ENCODE measurements at regions not wholly inside any gene's neighbourhood (a gene's known extent, or its start where the extent isn't known, plus 50 kb on each side); places are given as distances from the start of the nearest gene placed in this dataset.
A peak's percentile ranks its signal among the peaks of the same experiment; 100 is the strongest.
"Not testable (repeated sequence)": the region's sequence is repeated elsewhere in the genome, so short reads cannot be mapped to it uniquely, and the experiment has no call there.

DNA sequence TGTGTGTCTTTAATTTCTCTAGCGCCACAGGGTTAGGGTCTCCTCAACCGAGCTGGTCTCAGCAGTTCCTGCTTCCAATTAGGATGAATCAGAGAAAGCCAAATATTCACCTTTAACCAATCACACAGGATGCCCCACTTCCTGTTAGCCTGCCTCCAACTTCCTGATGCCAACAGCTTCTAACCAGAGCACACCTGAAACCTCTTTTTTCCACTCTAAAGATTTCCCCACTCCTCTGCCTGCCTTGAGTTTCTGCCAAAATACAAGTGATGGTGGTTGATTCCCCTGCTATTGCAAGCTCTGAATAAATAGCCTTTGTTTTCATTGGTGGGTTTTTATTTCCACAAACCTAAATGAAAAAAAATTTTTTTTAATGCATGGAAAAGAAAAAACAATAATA, 144.7 kb upstream of the UST start:
- DNase-seq (ENCODE audit: low read depth, low spot score): no peak
- in situ Hi-C loops (cut with HindIII; ENCODE audit: low pct_unique_long_range_greater_than_20kb, low sequenced_read_pairs): no loop called here

- peak; percentile 54 for DNase-seq (ENCODE audit: low read depth, low spot score)
Observed at GRCh38 chr6:148608199-148608951, 138.5 kb upstream of the UST start.

GRCh38 chr6:148611213-148611612, 135.6 kb upstream of the UST start:
- DNase-seq (ENCODE audit: low read depth, low spot score): no peak

More at GRCh38 chr6:148608199-148608951, 138.5 kb upstream of the UST start:
- in situ Hi-C loops (cut with HindIII; ENCODE audit: low pct_unique_long_range_greater_than_20kb, low sequenced_read_pairs): no loop called here

GRCh38 chr6:148612043-148612442, 134.8 kb upstream of the UST start:
- in situ Hi-C loops (cut with HindIII; ENCODE audit: low pct_unique_long_range_greater_than_20kb, low sequenced_read_pairs): no loop called here
- DNase-seq (ENCODE audit: low read depth, low spot score): no peak

More at GRCh38 chr6:148611213-148611612, 135.6 kb upstream of the UST start:
- in situ Hi-C loops (cut with HindIII; ENCODE audit: low pct_unique_long_range_greater_than_20kb, low sequenced_read_pairs): no loop called here

DNA sequence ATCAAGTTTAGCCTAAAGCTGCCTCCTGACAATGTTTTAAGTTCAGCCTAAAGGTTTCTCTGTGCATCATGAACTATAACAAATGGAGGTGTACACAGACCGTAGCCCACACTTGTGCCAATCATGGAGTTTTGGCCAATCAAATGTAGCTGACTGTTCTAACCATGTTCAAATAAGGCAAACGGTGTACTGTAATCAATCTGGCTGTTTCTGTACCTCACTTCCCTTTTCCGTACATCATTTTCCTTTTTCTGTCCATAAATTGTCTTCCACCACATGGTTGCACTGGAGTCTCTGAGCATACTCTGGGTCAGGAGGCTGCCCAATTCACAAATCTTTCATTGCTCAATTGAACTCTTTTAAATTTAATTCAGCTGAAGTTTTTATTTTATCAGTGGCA, 132.2 kb upstream of the UST start:
- DNase-seq (ENCODE audit: low read depth, low spot score): no peak
- in situ Hi-C loops (cut with HindIII; ENCODE audit: low pct_unique_long_range_greater_than_20kb, low sequenced_read_pairs): no loop called here

- in situ Hi-C loops (cut with HindIII; ENCODE audit: low pct_unique_long_range_greater_than_20kb, low sequenced_read_pairs): no loop called here
Observed at GRCh38 chr6:148616841-148617240, 130.0 kb upstream of the UST start.

DNA sequence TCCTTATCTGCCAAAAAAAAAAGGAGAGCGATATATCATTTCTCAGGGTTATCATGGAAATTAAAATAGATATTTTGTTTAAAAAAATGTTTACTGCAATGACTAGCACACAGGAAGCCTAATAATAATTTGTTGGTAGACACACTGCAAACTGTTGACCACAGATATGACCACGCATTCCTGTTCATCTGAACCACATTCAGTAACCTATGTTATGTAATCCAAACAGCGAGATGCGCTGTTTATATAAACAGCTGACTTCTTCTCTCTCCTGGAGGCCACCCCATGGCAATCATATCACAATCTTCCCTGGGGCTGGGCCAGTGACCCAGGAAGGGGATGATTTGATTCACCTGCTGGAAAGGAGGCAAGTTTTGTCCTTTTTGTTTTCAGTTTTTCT, 129.3 kb upstream of the UST start:
- no peak for DNase-seq (ENCODE audit: low read depth, low spot score)
- in situ Hi-C loops (cut with HindIII; ENCODE audit: low pct_unique_long_range_greater_than_20kb, low sequenced_read_pairs): no loop called here

More at GRCh38 chr6:148616841-148617240, 130.0 kb upstream of the UST start:
- DNase-seq (ENCODE audit: low read depth, low spot score): no peak

DNA sequence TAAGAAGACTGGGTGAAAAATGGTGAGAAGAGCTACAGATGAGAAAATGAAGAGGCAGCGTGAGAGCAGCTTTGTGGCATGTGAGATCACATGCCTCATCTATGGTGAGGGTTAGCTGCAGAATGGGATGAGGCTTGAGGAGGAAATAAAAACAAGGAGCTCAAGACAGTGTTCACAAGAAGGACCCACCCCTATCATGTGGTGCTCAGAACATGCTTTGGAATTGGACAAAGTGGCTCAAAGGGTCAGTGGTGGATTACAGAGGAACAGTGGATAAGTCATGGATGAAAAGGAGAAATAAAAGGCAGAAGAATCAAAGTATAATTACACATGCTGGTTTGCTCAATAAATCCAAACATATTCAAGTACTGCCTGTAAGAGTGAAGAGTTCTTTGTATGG, 126.9 kb upstream of the UST start:
- no peak for DNase-seq (ENCODE audit: low read depth, low spot score)
- in situ Hi-C loops (cut with HindIII; ENCODE audit: low pct_unique_long_range_greater_than_20kb, low sequenced_read_pairs): no loop called here

GRCh38 chr6:148620579-148621298, 126.1 kb upstream of the UST start:
- DNase-seq (ENCODE audit: low read depth, low spot score): no peak
- in situ Hi-C loops (cut with HindIII; ENCODE audit: low pct_unique_long_range_greater_than_20kb, low sequenced_read_pairs): no loop called here

GRCh38 chr6:148625609-148626008, 121.2 kb upstream of the UST start:
- no peak for DNase-seq (ENCODE audit: low read depth, low spot score)
- in situ Hi-C loops (cut with HindIII; ENCODE audit: low pct_unique_long_range_greater_than_20kb, low sequenced_read_pairs): no loop called here

- no peak for DNase-seq (ENCODE audit: low read depth, low spot score)
- in situ Hi-C loops (cut with HindIII; ENCODE audit: low pct_unique_long_range_greater_than_20kb, low sequenced_read_pairs): no loop called here
Observed at GRCh38 chr6:148628251-148628650, 118.6 kb upstream of the UST start.

DNA sequence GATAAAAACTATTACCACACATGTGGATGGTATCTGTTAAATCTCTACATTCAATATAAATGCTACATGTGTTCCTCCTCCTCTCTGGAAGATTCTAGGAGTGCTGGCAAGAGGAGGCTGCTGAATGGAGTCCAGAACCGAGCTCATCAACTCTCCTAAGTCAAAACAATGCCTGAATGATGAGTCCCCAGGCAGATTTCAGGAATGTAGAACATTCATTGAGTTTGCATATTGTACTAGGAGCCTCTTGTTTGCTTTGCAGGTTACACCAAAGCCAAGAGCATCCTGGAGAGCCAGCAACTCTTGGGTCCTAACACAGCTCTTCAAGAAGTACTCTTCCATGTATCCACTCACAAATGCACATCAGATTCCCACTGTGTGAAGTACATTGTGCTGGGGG, 117.6 kb upstream of the UST start:
- no peak for DNase-seq (ENCODE audit: low read depth, low spot score)
- in situ Hi-C loops (cut with HindIII; ENCODE audit: low pct_unique_long_range_greater_than_20kb, low sequenced_read_pairs): no loop called here

- in situ Hi-C loops (cut with HindIII; ENCODE audit: low pct_unique_long_range_greater_than_20kb, low sequenced_read_pairs): no loop called here
- no peak for DNase-seq (ENCODE audit: low read depth, low spot score)
Observed at GRCh38 chr6:148629592-148630465, 117.0 kb upstream of the UST start.

DNA sequence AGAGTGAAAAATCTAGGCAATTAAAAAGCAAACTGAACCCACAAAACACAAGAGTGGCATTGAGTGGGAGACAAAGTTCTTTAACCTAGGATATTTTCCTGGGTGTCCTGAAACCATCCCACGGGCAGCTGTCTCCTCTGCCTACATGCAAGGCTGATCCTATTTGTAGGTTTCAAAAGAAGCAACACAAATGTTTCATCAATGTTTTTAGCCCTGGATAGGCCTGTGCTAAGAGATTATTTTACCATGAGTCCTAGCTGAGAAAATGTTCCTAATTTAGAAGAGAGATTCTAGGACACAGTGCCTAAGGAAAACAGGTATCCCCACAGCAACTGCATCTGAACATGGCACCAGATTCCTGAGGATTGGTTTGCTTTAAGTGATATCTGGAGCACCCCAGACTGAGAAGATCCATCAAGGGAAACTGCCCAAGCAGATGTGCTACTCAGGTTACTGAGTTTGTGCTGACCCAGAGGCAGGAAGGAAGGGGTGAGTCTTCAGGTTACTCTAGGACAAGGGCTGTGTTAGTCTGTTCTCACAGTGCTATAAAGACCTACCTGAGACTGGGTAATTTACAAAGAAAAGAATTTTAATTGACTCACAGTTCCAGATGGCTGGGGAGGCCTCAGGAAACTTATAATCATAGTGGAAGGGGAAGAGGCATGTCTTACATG, 111.6 kb upstream of the UST start:
- DNase-seq (ENCODE audit: low read depth, low spot score): no peak
- in situ Hi-C loops (cut with HindIII; ENCODE audit: low pct_unique_long_range_greater_than_20kb, low sequenced_read_pairs): no loop called here

- DNase-seq (ENCODE audit: low read depth, low spot score); in situ Hi-C loops (cut with HindIII; ENCODE audit: low pct_unique_long_range_greater_than_20kb, low sequenced_read_pairs): not testable (repeated sequence)
Observed at GRCh38 chr6:148641836-148642235, 105.0 kb upstream of the UST start.

DNA sequence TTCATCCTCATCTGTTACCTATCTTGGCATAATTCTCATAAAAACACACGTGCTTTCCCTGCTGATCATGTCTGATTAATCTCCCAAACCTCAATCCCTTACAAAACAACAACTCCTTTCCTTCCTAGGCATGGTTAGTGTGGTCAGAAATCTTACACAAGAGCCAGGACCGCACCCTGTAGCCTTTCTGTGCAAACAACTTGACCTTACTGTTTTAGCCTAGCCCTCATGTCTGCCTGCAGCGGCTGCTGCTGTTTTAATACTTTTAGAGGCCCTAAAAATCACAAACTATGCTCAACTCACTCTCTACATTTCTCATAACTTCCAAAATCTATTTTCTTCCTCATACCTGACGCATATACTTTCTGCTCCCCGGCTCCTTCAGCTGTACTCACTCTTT, 103.6 kb upstream of the UST start:
- DNase-seq (ENCODE audit: low read depth, low spot score); in situ Hi-C loops (cut with HindIII; ENCODE audit: low pct_unique_long_range_greater_than_20kb, low sequenced_read_pairs): not testable (repeated sequence)

GRCh38 chr6:148645049-148645448, 101.8 kb upstream of the UST start:
- in situ Hi-C loops (cut with HindIII; ENCODE audit: low pct_unique_long_range_greater_than_20kb, low sequenced_read_pairs): not testable (repeated sequence)

More at GRCh38 chr6:148645049-148645448, 101.8 kb upstream of the UST start:
- DNase-seq (ENCODE audit: low read depth, low spot score): not testable (repeated sequence)

All from SK-MEL-5 (cell line).